Activated B cell treated with CpG ODN at 0.5 μM for 24 hours (primary cell): ENCODE measurements at regions not wholly inside any gene's neighbourhood (a gene's known extent, or its start where the extent isn't known, plus 50 kb on each side); places are given as distances from the start of the nearest gene placed in this dataset.
"Not testable (repeated sequence)": the region's sequence is repeated elsewhere in the genome, so short reads cannot be mapped to it uniquely, and the experiment has no call there.

Source experiments
- ATAC-seq: fragments of 200-7000 bp; cut with Tn5 transposase; one replicate; pipeline ENCODE4 v1.10.0; 2021; ENCODE audit warnings: low read depth, mild to moderate bottlenecking, moderate library complexity
- CTCF ChIA-PET: fragments of 350-600 bp; sonication (Branson Sonifier 250); formaldehyde crosslinking; loops from one replicate; lab custom pipeline; 2021; ENCODE audit warnings: antibody characterized with exemption; lab: Charles Lee
- POLR2A ChIA-PET: fragments of 350-600 bp; sonication (Branson Sonifier 250); formaldehyde crosslinking; loops from one replicate; lab custom pipeline; 2021; ENCODE audit warnings: antibody characterized with exemption; lab: Charles Lee
- DNase-seq: peaks from one replicate; pipeline ENCODE4 v3.0.0; 2022
- H3K27ac Mint-ChIP-seq: one replicate; pipeline ENCODE4 v1.8.0; 2020; ENCODE audit warnings: mixed read lengths
- H3K27me3 Mint-ChIP-seq: one replicate; pipeline ENCODE4 v1.8.0; 2021; ENCODE audit warnings: mixed read lengths
- H3K36me3 Mint-ChIP-seq: one replicate; pipeline ENCODE4 v1.8.0; 2021; ENCODE audit warnings: low read depth, mixed read lengths
- H3K4me1 Mint-ChIP-seq: one replicate; pipeline ENCODE4 v1.8.0; 2021; ENCODE audit warnings: mixed read lengths
- H3K4me3 Mint-ChIP-seq: one replicate; pipeline ENCODE4 v1.8.0; 2020; ENCODE audit warnings: mild to moderate bottlenecking, mixed read lengths
- H3K9me3 Mint-ChIP-seq: one replicate; pipeline ENCODE4 v1.8.0; 2020; ENCODE audit warnings: mixed read lengths
- CTCF ChIP-seq: fragments of 200-600 bp; IDR thresholded peaks from one replicate; pipeline ENCODE4 v1.8.0; 2022; ENCODE audit warnings: antibody characterized with exemption, mild to moderate bottlenecking
- intact Hi-C: fragments of 100-400 bp; cut with micrococcal nuclease; formaldehyde crosslinking; loops from one replicate; pipeline ENCODE4 v1.15.1; 2024

GRCh38 chr11:130979386-130979972 is 63.2 kb upstream of the SNX19 start:
- no peak for ATAC-seq
- intact Hi-C loops, result no loop called here
- POLR2A ChIA-PET, result no interaction called here
- TF ChIP-seq CTCF, result no peak
- Mint-ChIP-seq H3K27ac (no peak overlapping the region), H3K27me3 (peaks cover 13% of the 10 kb centered on the region), H3K9me3 (peaks cover 2% of the 10 kb centered on the region), H3K4me3 (no peak overlapping the region), H3K36me3 (no peaks in the 10 kb centered on the region), H3K4me1 (no peaks in the 10 kb centered on the region)
- DNase-seq, result no peak
- CTCF ChIA-PET, result no interaction called here

- ChIA-PET POLR2A (no interaction called here), CTCF (no interaction called here)
- Mint-ChIP-seq H3K9me3 (peaks cover 2% of the 10 kb centered on the region), H3K4me3 (no peak overlapping the region), H3K4me1 (no peaks in the 10 kb centered on the region), H3K36me3 (no peaks in the 10 kb centered on the region), H3K27ac (no peak overlapping the region), H3K27me3 (peaks cover 11% of the 10 kb centered on the region)
- no peak for TF ChIP-seq CTCF
- intact Hi-C loops, result no loop called here
- ATAC-seq (no peak), DNase-seq (no peak)
Measured at GRCh38 chr11:130980071-130980862, 64.0 kb upstream of the SNX19 start.

GRCh38 chr11:130984241-130984640 is 68.0 kb upstream of the SNX19 start:
- H3K4me3 Mint-ChIP-seq, ATAC-seq, CTCF ChIA-PET, H3K27ac Mint-ChIP-seq, POLR2A ChIA-PET, H3K27me3 Mint-ChIP-seq, DNase-seq, H3K9me3 Mint-ChIP-seq, intact Hi-C loops, H3K36me3 Mint-ChIP-seq, H3K4me1 Mint-ChIP-seq: not testable (repeated sequence)

- Mint-ChIP-seq H3K27ac (no peak overlapping the region), H3K27me3 (no peaks in the 10 kb centered on the region), H3K9me3 (no peaks in the 10 kb centered on the region), H3K4me1 (no peaks in the 10 kb centered on the region), H3K36me3 (no peaks in the 10 kb centered on the region), H3K4me3 (no peak overlapping the region)
- no peak for TF ChIP-seq CTCF
- ChIA-PET POLR2A (no interaction called here), CTCF (no interaction called here)
- DNase-seq (no peak), ATAC-seq (no peak)
- intact Hi-C loops, result no loop called here
Measured at GRCh38 chr11:130992788-130993187, 76.5 kb upstream of the SNX19 start.

- no peak for TF ChIP-seq CTCF
- Mint-ChIP-seq H3K27me3 (no peaks in the 10 kb centered on the region), H3K27ac (no peak overlapping the region), H3K4me1 (no peaks in the 10 kb centered on the region), H3K9me3 (no peaks in the 10 kb centered on the region), H3K36me3 (no peaks in the 10 kb centered on the region), H3K4me3 (no peak overlapping the region)
- ATAC-seq (no peak), DNase-seq (no peak)
- ChIA-PET CTCF (no interaction called here), POLR2A (no interaction called here)
- intact Hi-C loops, result no loop called here
Measured at GRCh38 chr11:130994043-130994442, 77.8 kb upstream of the SNX19 start.
